GM12878 (cell line): ENCODE measurements at regions not wholly inside any gene's neighbourhood (a gene's known extent, or its start where the extent isn't known, plus 50 kb on each side); places are given as distances from the start of the nearest gene placed in this dataset.

ENCODE experiments used
- ATAC-seq: fragments of 200-7000 bp; cut with Tn5 transposase; 3 replicates; pipeline ENCODE4 v1.9.1; 2020; ENCODE audit warnings: mild to moderate bottlenecking, moderate library complexity
- BruUV-seq: library from RNA; stranded (reverse); fragments of 400-500 nt; replicated peaks from 2 replicates; lab custom pipeline; 2021; lab: Mats Ljungman, UMichigan
- CTCF ChIA-PET: fragments of 300-600 bp; sonication (Branson Sonifier 250); formaldehyde crosslinking; extraction: SDS; loops from one replicate; lab custom pipeline; 2021; ENCODE audit warnings: inconsistent platforms; lab: Yijun Ruan, JAX
- POLR2A ChIA-PET: fragments of 350-600 bp; formaldehyde crosslinking; extraction: SDS; loops from one replicate; lab custom pipeline; 2021; ENCODE audit warnings: inconsistent platforms; lab: Charles Lee
- RAD21 ChIA-PET: fragments of 300-600 bp; sonication (Branson Sonifier 250); formaldehyde crosslinking; loops from one replicate; lab custom pipeline; 2023; ENCODE audit warnings: antibody characterized with exemption; ENCODE audit not compliant: unreplicated experiment; lab: Charles Lee
- SMC1A ChIA-PET: fragments of 300-600 bp; sonication (Branson Sonifier 250); formaldehyde crosslinking; loops from one replicate; lab custom pipeline; 2023; ENCODE audit not compliant: unreplicated experiment, uncharacterized antibody; lab: Charles Lee
- DNase-seq: peaks from one replicate; pipeline ENCODE4 v3.0.0-alpha.2; 2011; ENCODE audit warnings: low read depth, low spot score
- FAIRE-seq: peaks from 3 replicates; lab custom pipeline; 2011; peaks lifted over from hg19 to GRCh38; lab: Jason Lieb, UNC
- H2AFZ ChIP-seq: 2 replicates; pipeline ENCODE4 v1.6.0; 2011; ENCODE audit warnings: low read depth, low read length, control low read depth; ENCODE audit not compliant: control insufficient read depth
- H3K27ac ChIP-seq: 2 replicates; pipeline ENCODE4 v1.5.1; 2011; ENCODE audit warnings: control low read depth; ENCODE audit not compliant: control insufficient read depth, insufficient read depth
- H3K27me3 ChIP-seq, 2 experiments: replicated peaks in 1 of 2; 2 replicates each; pipeline versions ENCODE4 v1.6.0 to v1.6.1; 2011; ENCODE audit warnings: low read length in 1 of 2; ENCODE audit not compliant: control insufficient read depth in 2 of 2, insufficient read depth in 2 of 2
- H3K36me3 ChIP-seq, 2 experiments: 2 replicates each; pipeline ENCODE4 v1.5.1; 2011; ENCODE audit warnings: low read length in 1 of 2; ENCODE audit not compliant: control insufficient read depth in 2 of 2, insufficient read depth in 2 of 2
- H3K4me1 ChIP-seq: 2 replicates; pipeline ENCODE4 v1.6.1; 2011; ENCODE audit warnings: mild to moderate bottlenecking, low read length, moderate library complexity, mixed read lengths; ENCODE audit not compliant: control insufficient read depth, insufficient read depth
- H3K4me2 ChIP-seq: 2 replicates; pipeline ENCODE4 v1.6.0; 2011; ENCODE audit warnings: control low read depth; ENCODE audit not compliant: control insufficient read depth, insufficient read depth
- H3K4me3 ChIP-seq: fragments of 200-600 bp; sonication (generic); 2 replicates; pipeline ENCODE4 v1.5.1; 2016
- H3K79me2 ChIP-seq: 2 replicates; pipeline ENCODE4 v1.6.0; 2011; ENCODE audit warnings: low read length; ENCODE audit not compliant: control insufficient read depth, insufficient read depth
- H3K9ac ChIP-seq: 2 replicates; pipeline ENCODE4 v1.8.0; 2011; ENCODE audit warnings: low read length, control low read depth, mixed read lengths; ENCODE audit not compliant: control insufficient read depth, insufficient read depth
- H3K9me3 ChIP-seq: replicated peaks from 3 replicates; pipeline ENCODE4 v1.5.1; 2011; ENCODE audit warnings: mild to moderate bottlenecking, low read length; ENCODE audit not compliant: control insufficient read depth, insufficient read depth
- H4K20me1 ChIP-seq: 2 replicates; pipeline ENCODE4 v1.6.0; 2011; ENCODE audit not compliant: control insufficient read depth, insufficient read depth
- CEBPB ChIP-seq, 2 experiments: fragments of 150-350 bp in 1 of 2; IDR thresholded peaks; 2 replicates each; pipeline ENCODE4 v1.6.1; 2012 to 2014; ENCODE audit warnings: low read depth in 2 of 2, low read length in 2 of 2, borderline replicate concordance in 1 of 2, inconsistent platforms in 1 of 2
- GABPA ChIP-seq: IDR thresholded peaks from 2 replicates; pipeline ENCODE4 v1.6.1; 2014; ENCODE audit warnings: antibody characterized with exemption, low read depth, mild to moderate bottlenecking, inconsistent platforms
- HCFC1 ChIP-seq: fragments of 150-350 bp; IDR thresholded peaks from 2 replicates; pipeline ENCODE4 v1.6.1; 2014; ENCODE audit warnings: low read length
- HDAC6 ChIP-seq: fragments of 200-600 bp; sonication (generic); IDR thresholded peaks from one replicate; pipeline ENCODE4 v1.8.0; 2017; ENCODE audit warnings: antibody characterized with exemption; ENCODE audit not compliant: unreplicated experiment
- MEF2A ChIP-seq: IDR thresholded peaks from 2 replicates; pipeline ENCODE4 v1.6.1; 2011; ENCODE audit warnings: low read depth, mild to moderate bottlenecking, low read length, moderate library complexity; ENCODE audit not compliant: insufficient read depth
- NFIC ChIP-seq: IDR thresholded peaks from 2 replicates; pipeline ENCODE4 v1.6.1; 2012; ENCODE audit warnings: low read depth, mild to moderate bottlenecking, inconsistent platforms, low read length, moderate library complexity
- NR2C2 ChIP-seq: IDR thresholded peaks from 2 replicates; pipeline ENCODE4 v1.6.1; 2011; ENCODE audit warnings: borderline replicate concordance, low read depth; ENCODE audit not compliant: control insufficient read depth, insufficient read length
- NR2F1 ChIP-seq: fragments of 450-650 bp; conservative IDR thresholded peaks from 2 replicates; pipeline ENCODE4 v1.6.1; 2017; ENCODE audit warnings: mild to moderate bottlenecking
- RUNX3 ChIP-seq: IDR thresholded peaks from 2 replicates; pipeline ENCODE4 v1.6.1; 2012; ENCODE audit warnings: low read length, inconsistent platforms
- SPI1 ChIP-seq: IDR thresholded peaks from 2 replicates; pipeline ENCODE4 v1.6.1; 2011; ENCODE audit warnings: low read depth, mild to moderate bottlenecking, low read length, moderate library complexity, borderline replicate concordance; ENCODE audit not compliant: insufficient read depth
- TCF12 ChIP-seq: IDR thresholded peaks from 2 replicates; pipeline ENCODE4 v1.6.1; 2011; ENCODE audit warnings: low read depth, mild to moderate bottlenecking, low read length
- ZNF622 ChIP-seq: fragments of 450-650 bp; IDR thresholded peaks from 2 replicates; pipeline ENCODE4 v1.6.1; 2017; ENCODE audit warnings: mild to moderate bottlenecking, inconsistent platforms
- WGBS: methylation state at CpG from one replicate; pipeline ENCODE4 v1.1.6; 2016; ENCODE audit warnings: low lambda C conversion rate; ENCODE audit not compliant: insufficient replicate concordance, insufficient coverage; ENCODE audit errors: missing lambda C conversion rate; 5-methylcytosine and 5-hydroxymethylcytosine counted together
- in situ Hi-C: fragments of 300-500 bp; cut with MboI; formaldehyde crosslinking; loops from 9 replicates; pipeline ENCODE4 v1.14.3; 2018; ENCODE audit warnings: mixed read lengths
- intact Hi-C: fragments of 100-400 bp; cut with micrococcal nuclease; formaldehyde crosslinking; loops from one replicate; pipeline ENCODE4 v1.14.2; 2022; ENCODE audit not compliant: unreplicated experiment
- TF ChIP-seq, protein P1 (sequence below): IDR thresholded peaks from 2 replicates; pipeline ENCODE4 v1.6.1; 2012; ENCODE audit warnings: low read depth, low read length, improper control_type of control experiment
- TF ChIP-seq, protein P2 (sequence below), 3 experiments: IDR thresholded peaks in 2 of 3; conservative IDR thresholded peaks in 1 of 3; 2 replicates each; pipeline ENCODE4 v1.5.1; 2011; ENCODE audit warnings: low read depth in 3 of 3, low read length in 3 of 3, mild to moderate bottlenecking in 3 of 3, control low read depth in 2 of 3, moderate library complexity in 2 of 3, inconsistent platforms in 1 of 3, mixed read lengths in 1 of 3; ENCODE audit not compliant: control insufficient read depth in 2 of 3, insufficient read depth in 1 of 3; ENCODE audit errors: extremely low read depth in 1 of 3

- peak; percentile 48 for ATAC-seq
- H3K4me3 ChIP-seq: no peak overlapping the region
- H3K9me3 ChIP-seq: no peaks in the 10 kb centered on the region
- SMC1A ChIA-PET: interaction anchor here (0.8 to 1.8 kb wide), 3 partner anchors 10 to 31 kb away, joined by 3 to 13 read pairs (median 3); no protein-coding TSS in a partner anchor
- intact Hi-C loops: no loop called here
- no peaks in the 10 kb centered on the region for H3K36me3 ChIP-seq
- H3K4me2 ChIP-seq: no peak overlapping the region
- POLR2A ChIA-PET: no interaction called here
- no peaks in the 10 kb centered on the region for H3K4me1 ChIP-seq
- no peaks in the 10 kb centered on the region for H3K27me3 ChIP-seq
- no peak overlapping the region for H3K9ac ChIP-seq
- in situ Hi-C loops: no loop called here
- no peak overlapping the region for H2AFZ ChIP-seq
- no peak overlapping the region for H3K27ac ChIP-seq
- no TSS peak for BruUV-seq
- H3K79me2 ChIP-seq: no peaks in the 10 kb centered on the region
- TF ChIP-seq SPI1: peak; percentile 58
- no peak for TF ChIP-seq ZNF622
- TF ChIP-seq NR2C2: no peak
- TF ChIP-seq, all 136 proteins: peak for 1
- DNase-seq (no peak), FAIRE-seq (no peak)
- ChIA-PET RAD21 (no interaction called here), CTCF (interaction anchor here (1.0 to 1.1 kb wide), 2 partner anchors 10 to 32 kb away, joined by 3 read pairs; no protein-coding TSS in a partner anchor)
- H4K20me1 ChIP-seq: no peaks in the 10 kb centered on the region
- WGBS: 0% methylated on average over 2 of the region's 2 CpGs
Observed at GRCh38 chr4:116391020-116391419, 694.4 kb downstream of the TRAM1L1 start.

DNA sequence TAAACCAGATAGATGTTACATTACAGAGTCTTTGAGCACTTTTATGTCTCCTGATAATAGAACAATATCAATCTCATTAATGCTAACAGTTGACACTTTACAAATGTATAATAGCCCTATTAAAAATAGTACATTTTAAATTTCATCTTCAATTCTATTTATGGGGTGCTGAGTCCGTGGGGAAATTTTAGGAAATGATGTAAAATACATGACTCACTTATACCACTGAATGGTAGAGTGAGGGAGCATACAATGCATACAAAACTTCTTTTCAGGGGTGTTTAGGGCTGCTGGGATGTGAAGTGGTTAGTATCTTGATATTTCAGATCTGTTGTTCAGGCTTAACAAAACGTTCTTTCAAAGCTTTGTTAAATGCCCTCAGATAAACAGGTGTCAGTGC, 696.2 kb downstream of the TRAM1L1 start:
- CTCF ChIA-PET: interaction anchor here (1.1 kb wide), 1 partner anchor 22 kb away, joined by 3 read pairs; no protein-coding TSS in a partner anchor
- ATAC-seq: peak; percentile 81
- TF ChIP-seq RUNX3 (peak; percentile 65; the same call in 1 of the 2 replicates), GABPA (no peak), CEBPB (IDR thresholded peaks at IDR 0.05; ENCODE audit: borderline replicate concordance in 1 of 2, low read depth in 2 of 2, low read length in 2 of 2) (peak in 1 of 2 experiments; percentile 45; a peak in 1 of 4 replicates), NR2F1 (no peak), NFIC (peak; percentile 76; the same call in 1 of the 2 replicates), MEF2A (0 out of 2 replicates have a peak, but pooled peaks have one; percentile 43), HCFC1 (no peak), TCF12 (no peak), HDAC6 (no peak)
- TF ChIP-seq, protein P1, sequence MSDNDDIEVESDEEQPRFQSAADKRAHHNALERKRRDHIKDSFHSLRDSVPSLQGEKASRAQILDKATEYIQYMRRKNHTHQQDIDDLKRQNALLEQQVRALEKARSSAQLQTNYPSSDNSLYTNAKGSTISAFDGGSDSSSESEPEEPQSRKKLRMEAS: no peak
- TF ChIP-seq, protein P2, sequence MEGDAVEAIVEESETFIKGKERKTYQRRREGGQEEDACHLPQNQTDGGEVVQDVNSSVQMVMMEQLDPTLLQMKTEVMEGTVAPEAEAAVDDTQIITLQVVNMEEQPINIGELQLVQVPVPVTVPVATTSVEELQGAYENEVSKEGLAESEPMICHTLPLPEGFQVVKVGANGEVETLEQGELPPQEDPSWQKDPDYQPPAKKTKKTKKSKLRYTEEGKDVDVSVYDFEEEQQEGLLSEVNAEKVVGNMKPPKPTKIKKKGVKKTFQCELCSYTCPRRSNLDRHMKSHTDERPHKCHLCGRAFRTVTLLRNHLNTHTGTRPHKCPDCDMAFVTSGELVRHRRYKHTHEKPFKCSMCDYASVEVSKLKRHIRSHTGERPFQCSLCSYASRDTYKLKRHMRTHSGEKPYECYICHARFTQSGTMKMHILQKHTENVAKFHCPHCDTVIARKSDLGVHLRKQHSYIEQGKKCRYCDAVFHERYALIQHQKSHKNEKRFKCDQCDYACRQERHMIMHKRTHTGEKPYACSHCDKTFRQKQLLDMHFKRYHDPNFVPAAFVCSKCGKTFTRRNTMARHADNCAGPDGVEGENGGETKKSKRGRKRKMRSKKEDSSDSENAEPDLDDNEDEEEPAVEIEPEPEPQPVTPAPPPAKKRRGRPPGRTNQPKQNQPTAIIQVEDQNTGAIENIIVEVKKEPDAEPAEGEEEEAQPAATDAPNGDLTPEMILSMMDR (IDR thresholded peaks at IDR 0.05 in 2 of 3, conservative IDR thresholded peaks at IDR 0.05 in 1 of 3; ENCODE audit: control insufficient read depth in 2 of 3, extremely low read depth in 1 of 3, insufficient read depth in 1 of 3, low read depth in 3 of 3, low read length in 3 of 3): no peak

More for the DNA sequence above, 696.2 kb downstream of the TRAM1L1 start:
- ChIA-PET POLR2A (no interaction called here), RAD21 (no interaction called here), SMC1A (interaction anchor here (1.8 kb wide), 1 partner anchor 12 kb away, joined by 13 read pairs; no protein-coding TSS in a partner anchor)
- intact Hi-C loops: no loop called here
- Histone ChIP-seq H3K27me3 (no peaks in the 10 kb centered on the region), H3K27ac (no peak overlapping the region), H3K4me3 (no peak overlapping the region), H3K9ac (no peak overlapping the region), H3K79me2 (no peaks in the 10 kb centered on the region), H3K4me1 (no peaks in the 10 kb centered on the region), H2AFZ (no peak overlapping the region), H3K9me3 (no peaks in the 10 kb centered on the region), H3K36me3 (no peaks in the 10 kb centered on the region), H3K4me2 (no peak overlapping the region), H4K20me1 (no peaks in the 10 kb centered on the region)
- FAIRE-seq: no peak
- BruUV-seq: no TSS peak
- no peak for DNase-seq
- WGBS: 5% methylated on average over 2 of the region's 2 CpGs
- in situ Hi-C loops: no loop called here
